Upper lobe of right lung (tissue), 1 donor: ENCODE measurements at regions not wholly inside any gene's neighbourhood (a gene's known extent, or its start where the extent isn't known, plus 50 kb on each side); places are given as distances from the start of the nearest gene placed in this dataset.

Experiments used
- ATAC-seq: fragments of 200-7000 bp; cut with Tn5 transposase; one replicate; pipeline ENCODE4 v1.9.1; 2020; ENCODE audit warnings: mild to moderate bottlenecking, moderate library complexity
- DNase-seq: peaks from one replicate; pipeline ENCODE4 v3.0.0-alpha.2; 2020
- H3K27ac ChIP-seq: fragments of 200-600 bp; one replicate; pipeline ENCODE4 v1.8.0; 2022
- H3K27me3 ChIP-seq: fragments of 200-600 bp; one replicate; pipeline ENCODE4 v1.8.0; 2022; ENCODE audit warnings: mild to moderate bottlenecking
- H3K36me3 ChIP-seq: fragments of 200-600 bp; one replicate; pipeline ENCODE4 v1.8.0; 2022
- H3K4me1 ChIP-seq: fragments of 200-600 bp; one replicate; pipeline ENCODE4 v1.8.0; 2022
- H3K4me3 ChIP-seq: fragments of 200-600 bp; one replicate; pipeline ENCODE4 v1.8.0; 2022; ENCODE audit warnings: mild to moderate bottlenecking
- H3K9me3 ChIP-seq: fragments of 200-600 bp; one replicate; pipeline ENCODE4 v1.8.0; 2022
- CTCF ChIP-seq: fragments of 200-600 bp; IDR thresholded peaks from one replicate; pipeline ENCODE4 v1.8.0; 2022; ENCODE audit warnings: antibody characterized with exemption
- intact Hi-C: fragments of 100-400 bp; cut with DNase I; formaldehyde crosslinking; loops from one replicate; pipeline ENCODE4 v1.11.0; 2022
- donor health status: DM: no; HTN: yes; CAD: no; lungs with severe emphysema.

- TF ChIP-seq CTCF = no peak
- Histone ChIP-seq H3K9me3 (no peaks in the 10 kb centered on the region), H3K4me3 (peak overlapping the region; percentile 51), H3K36me3 (no peaks in the 10 kb centered on the region), H3K27ac (peak overlapping the region; percentile 81), H3K27me3 (no peaks in the 10 kb centered on the region), H3K4me1 (no peaks in the 10 kb centered on the region)
- ATAC-seq = no peak
- DNase-seq = no peak
- intact Hi-C loops = no loop called here
These were observed 76.1 kb upstream of the PDSS1 start for GRCh38 chr10:26621243-26621888.

- Histone ChIP-seq H3K4me1 (no peaks in the 10 kb centered on the region), H3K36me3 (no peaks in the 10 kb centered on the region), H3K4me3 (peak overlapping the region; percentile 51), H3K27ac (peak overlapping the region; percentile 81), H3K9me3 (no peaks in the 10 kb centered on the region), H3K27me3 (no peaks in the 10 kb centered on the region)
- DNase-seq (peak; percentile 84), ATAC-seq (peak; percentile 92)
- TF ChIP-seq CTCF = no peak
- intact Hi-C loops = no loop called here
These were observed 75.4 kb upstream of the PDSS1 start for GRCh38 chr10:26621889-26622711.

GRCh38 chr10:26622891-26623290 is 74.6 kb upstream of the PDSS1 start:
- no peak for TF ChIP-seq CTCF
- intact Hi-C loops = no loop called here
- Histone ChIP-seq H3K36me3 (no peaks in the 10 kb centered on the region), H3K4me3 (peak overlapping the region; percentile 51), H3K27me3 (no peaks in the 10 kb centered on the region), H3K4me1 (no peaks in the 10 kb centered on the region), H3K9me3 (no peaks in the 10 kb centered on the region), H3K27ac (no peak overlapping the region)
- DNase-seq (no peak), ATAC-seq (no peak)

- Histone ChIP-seq H3K4me1 (no peaks in the 10 kb centered on the region), H3K36me3 (no peaks in the 10 kb centered on the region), H3K9me3 (no peaks in the 10 kb centered on the region), H3K27me3 (no peaks in the 10 kb centered on the region), H3K27ac (no peak overlapping the region), H3K4me3 (no peak overlapping the region)
- ATAC-seq (no peak), DNase-seq (no peak)
- no peak for TF ChIP-seq CTCF
- intact Hi-C loops = no loop called here
These were observed 73.5 kb upstream of the PDSS1 start for GRCh38 chr10:26624006-26624405.

- H3K27me3 ChIP-seq = no peaks in the 10 kb centered on the region
- H3K36me3 ChIP-seq = no peaks in the 10 kb centered on the region
- H3K4me1 ChIP-seq = no peaks in the 10 kb centered on the region
- intact Hi-C loops = no loop called here
- DNase-seq (no peak), ATAC-seq (no peak)
- no peak for TF ChIP-seq CTCF
- no peaks in the 10 kb centered on the region for H3K9me3 ChIP-seq
- no peak overlapping the region for H3K27ac ChIP-seq
- H3K4me3 ChIP-seq = no peak overlapping the region
These were observed 71.4 kb upstream of the PDSS1 start for GRCh38 chr10:26626066-26626465.
